ENCODE measurements at regions not wholly inside any gene's neighbourhood (a gene's known extent, or its start where the extent isn't known, plus 50 kb on each side); places are given as distances from the start of the nearest gene placed in this dataset.

DNA sequence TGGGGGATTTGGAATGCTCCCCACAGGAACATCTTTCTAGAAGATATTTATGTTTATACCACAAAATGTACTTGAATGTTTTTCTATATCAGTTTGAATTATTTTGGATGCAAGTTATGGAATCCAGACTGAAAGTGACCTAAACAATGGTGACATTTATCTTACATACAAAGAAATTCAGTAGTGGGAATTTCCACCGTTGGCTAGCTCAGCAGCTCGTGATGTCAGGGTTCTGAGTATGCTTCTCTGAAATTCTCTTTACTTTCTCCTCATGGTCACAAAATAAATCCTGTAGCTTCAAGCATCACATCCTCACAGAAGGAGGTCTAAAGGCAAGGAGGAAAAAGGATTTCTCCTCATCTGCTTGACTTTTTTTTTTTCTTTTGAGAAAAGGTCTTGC is 105.3 kb downstream of the AKAIN1 start:
- Histone ChIP-seq H3K4me1 (ENCODE audit: control insufficient read depth, insufficient read depth, low read length) (peaks cover 6% of the 10 kb centered on the region; the same call in 1 of the 2 replicates), H3K9ac (ENCODE audit: low read length) (no peak overlapping the region), H3K27me3 (ENCODE audit: control insufficient read depth, insufficient read depth, low read length) (no peaks in the 10 kb centered on the region), H3K4me3 (ENCODE audit: low read depth, low read length) (no peak overlapping the region), H3K36me3 (ENCODE audit: control insufficient read depth, insufficient read depth, low read length) (no peaks in the 10 kb centered on the region), H3K27ac (ENCODE audit: low read depth, low read length) (no peak overlapping the region), H3K9me3 (ENCODE audit: control insufficient read depth, insufficient read depth, low read depth, low read length) (0 out of 2 replicates have a peak, but pooled peaks cover 2% of the 10 kb centered on the region)

- no peaks in the 10 kb centered on the region for H3K4me1 ChIP-seq (ENCODE audit: control insufficient read depth, insufficient read depth, low read length)
- H3K27ac ChIP-seq (ENCODE audit: low read depth, low read length): no peak overlapping the region
- no peaks in the 10 kb centered on the region for H3K27me3 ChIP-seq (ENCODE audit: control insufficient read depth, insufficient read depth, low read length)
- H3K9me3 ChIP-seq (ENCODE audit: control insufficient read depth, insufficient read depth, low read depth, low read length): no peaks in the 10 kb centered on the region
- no peak overlapping the region for H3K4me3 ChIP-seq (ENCODE audit: low read depth, low read length)
- no peak overlapping the region for H3K9ac ChIP-seq (ENCODE audit: low read length)
- H3K36me3 ChIP-seq (ENCODE audit: control insufficient read depth, insufficient read depth, low read length): no peaks in the 10 kb centered on the region
Measured at GRCh38 chr18:5075297-5075696, 121.8 kb downstream of the AKAIN1 start.

DNA sequence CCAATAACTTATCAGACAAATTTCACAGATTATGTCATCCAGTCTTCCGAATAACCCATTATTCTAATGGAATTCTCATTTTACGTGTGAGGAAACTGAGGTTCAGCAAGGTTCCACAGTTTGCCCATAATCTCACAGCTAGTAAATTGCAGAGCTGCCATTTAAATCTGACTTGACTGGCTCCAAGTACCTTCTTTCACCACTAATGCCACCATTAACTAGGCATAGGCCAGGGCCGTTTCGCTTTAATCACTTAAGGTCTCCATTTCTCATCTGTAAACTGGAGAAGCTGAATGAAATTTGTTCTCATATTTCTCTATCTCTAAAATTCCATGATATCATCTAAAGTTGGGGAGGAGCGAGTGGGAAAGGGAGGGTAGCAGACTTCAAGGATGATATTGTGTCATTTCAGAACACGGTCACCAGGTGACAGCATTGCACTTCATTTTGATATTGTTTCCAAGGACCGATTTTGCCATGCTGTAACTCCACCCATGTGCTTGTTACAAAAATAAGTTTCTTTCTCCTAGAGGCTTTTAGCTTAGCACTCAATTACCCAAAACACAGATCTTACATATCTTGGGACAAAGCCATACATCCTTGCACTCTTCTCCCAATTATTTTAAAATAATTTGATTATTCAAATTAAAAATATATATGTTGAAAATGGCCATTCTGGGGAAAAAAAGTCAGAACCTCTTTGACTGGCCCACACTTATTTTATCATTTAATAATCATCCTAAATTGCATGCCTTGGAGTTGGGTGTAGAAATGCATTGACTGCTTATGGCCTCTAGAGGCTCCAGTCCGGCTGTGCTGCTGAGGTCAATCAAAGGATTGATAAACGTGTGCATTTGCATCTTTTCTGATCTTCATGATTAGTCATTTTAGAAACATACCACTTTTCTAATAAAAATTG is 123.8 kb downstream of the AKAIN1 start:
- Histone ChIP-seq H3K9me3 (ENCODE audit: control insufficient read depth, insufficient read depth, low read depth, low read length) (no peaks in the 10 kb centered on the region), H3K27me3 (ENCODE audit: control insufficient read depth, insufficient read depth, low read length) (no peaks in the 10 kb centered on the region), H3K4me1 (ENCODE audit: control insufficient read depth, insufficient read depth, low read length) (no peaks in the 10 kb centered on the region), H3K27ac (ENCODE audit: low read depth, low read length) (no peak overlapping the region), H3K36me3 (ENCODE audit: control insufficient read depth, insufficient read depth, low read length) (no peaks in the 10 kb centered on the region), H3K9ac (ENCODE audit: low read length) (no peak overlapping the region), H3K4me3 (ENCODE audit: low read depth, low read length) (no peak overlapping the region)

GRCh38 chr18:5068851-5069250 is 128.2 kb downstream of the AKAIN1 start:
- no peak overlapping the region for H3K4me3 ChIP-seq (ENCODE audit: low read depth, low read length)
- no peak overlapping the region for H3K9ac ChIP-seq (ENCODE audit: low read length)
- no peaks in the 10 kb centered on the region for H3K36me3 ChIP-seq (ENCODE audit: control insufficient read depth, insufficient read depth, low read length)

DNA sequence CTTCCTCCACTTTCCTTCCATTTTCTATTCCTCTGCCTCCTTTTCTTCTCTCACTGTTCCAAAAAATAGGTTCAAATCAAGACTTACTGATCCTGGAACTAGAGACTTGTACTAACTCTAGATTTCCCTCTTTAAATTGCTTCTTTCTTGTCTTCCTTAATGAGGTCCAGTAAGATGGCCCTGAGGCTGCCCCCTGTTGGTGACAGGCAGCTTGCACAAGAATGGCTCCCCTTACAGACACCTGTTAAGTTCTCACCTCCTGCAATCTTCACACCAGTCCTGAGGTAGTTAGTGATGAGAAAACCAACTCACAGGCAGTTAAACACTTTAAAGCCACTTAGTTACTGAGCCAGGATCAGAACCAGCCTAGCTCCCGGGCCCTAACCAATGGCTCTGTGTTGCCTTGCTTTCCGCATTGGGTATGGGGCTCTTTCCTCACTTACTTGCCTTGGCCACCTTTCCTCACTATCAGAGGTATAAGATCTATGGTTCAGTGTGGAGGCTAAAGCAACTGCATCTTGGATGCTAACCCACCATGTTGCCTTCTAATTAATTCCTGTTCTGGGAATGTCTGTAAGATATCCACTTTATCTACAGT is 130.6 kb downstream of the AKAIN1 start:
- no peak overlapping the region for H3K4me3 ChIP-seq (ENCODE audit: low read depth, low read length)
- no peaks in the 10 kb centered on the region for H3K4me1 ChIP-seq (ENCODE audit: control insufficient read depth, insufficient read depth, low read length)
- no peak overlapping the region for H3K9ac ChIP-seq (ENCODE audit: low read length)
- no peak overlapping the region for H3K27ac ChIP-seq (ENCODE audit: low read depth, low read length)
- no peaks in the 10 kb centered on the region for H3K9me3 ChIP-seq (ENCODE audit: control insufficient read depth, insufficient read depth, low read depth, low read length)
- H3K36me3 ChIP-seq (ENCODE audit: control insufficient read depth, insufficient read depth, low read length): no peaks in the 10 kb centered on the region
- H3K27me3 ChIP-seq (ENCODE audit: control insufficient read depth, insufficient read depth, low read length): no peaks in the 10 kb centered on the region

More at GRCh38 chr18:5068851-5069250, 128.2 kb downstream of the AKAIN1 start:
- no peaks in the 10 kb centered on the region for H3K4me1 ChIP-seq (ENCODE audit: control insufficient read depth, insufficient read depth, low read length)
- no peaks in the 10 kb centered on the region for H3K27me3 ChIP-seq (ENCODE audit: control insufficient read depth, insufficient read depth, low read length)
- no peaks in the 10 kb centered on the region for H3K9me3 ChIP-seq (ENCODE audit: control insufficient read depth, insufficient read depth, low read depth, low read length)
- H3K27ac ChIP-seq (ENCODE audit: low read depth, low read length): no peak overlapping the region

- no peaks in the 10 kb centered on the region for H3K4me1 ChIP-seq (ENCODE audit: control insufficient read depth, insufficient read depth, low read length)
- H3K27ac ChIP-seq (ENCODE audit: low read depth, low read length): no peak overlapping the region
- H3K36me3 ChIP-seq (ENCODE audit: control insufficient read depth, insufficient read depth, low read length): no peaks in the 10 kb centered on the region
- no peak overlapping the region for H3K4me3 ChIP-seq (ENCODE audit: low read depth, low read length)
- H3K9ac ChIP-seq (ENCODE audit: low read length): no peak overlapping the region
- H3K27me3 ChIP-seq (ENCODE audit: control insufficient read depth, insufficient read depth, low read length): no peaks in the 10 kb centered on the region
- no peaks in the 10 kb centered on the region for H3K9me3 ChIP-seq (ENCODE audit: control insufficient read depth, insufficient read depth, low read depth, low read length)
Measured at GRCh38 chr18:5065615-5066014, 131.4 kb downstream of the AKAIN1 start.

DNA sequence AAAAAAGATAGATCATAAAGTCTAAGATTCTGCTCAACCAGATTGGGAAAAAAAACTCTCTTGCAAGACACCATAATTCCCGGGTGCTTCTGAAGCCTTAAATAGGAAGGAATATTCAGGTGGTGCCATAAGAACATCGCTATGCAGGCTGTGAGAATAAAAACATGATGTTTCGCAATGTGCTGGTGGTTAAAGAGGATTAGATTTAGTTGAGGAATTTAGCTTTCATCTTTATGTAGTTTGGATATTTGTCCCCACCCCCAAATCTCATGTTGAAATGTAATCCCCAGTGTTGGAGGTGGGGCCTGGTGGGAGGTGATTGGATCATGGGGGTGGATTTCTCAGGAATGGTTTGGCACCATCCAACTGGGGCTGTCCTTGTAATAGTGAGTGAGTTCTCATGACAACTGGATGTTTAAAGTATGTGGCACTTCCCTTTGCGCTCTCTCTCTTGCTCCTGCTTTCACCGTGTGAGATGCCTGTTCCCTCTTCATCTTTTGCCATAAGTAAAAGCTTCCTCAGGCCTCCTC is 132.2 kb downstream of the AKAIN1 start:
- Histone ChIP-seq H3K4me1 (ENCODE audit: control insufficient read depth, insufficient read depth, low read length) (no peaks in the 10 kb centered on the region), H3K36me3 (ENCODE audit: control insufficient read depth, insufficient read depth, low read length) (no peaks in the 10 kb centered on the region), H3K4me3 (ENCODE audit: low read depth, low read length) (no peak overlapping the region), H3K9me3 (ENCODE audit: control insufficient read depth, insufficient read depth, low read depth, low read length) (no peaks in the 10 kb centered on the region), H3K9ac (ENCODE audit: low read length) (no peak overlapping the region), H3K27me3 (ENCODE audit: control insufficient read depth, insufficient read depth, low read length) (no peaks in the 10 kb centered on the region), H3K27ac (ENCODE audit: low read depth, low read length) (no peak overlapping the region)

GRCh38 chr18:5061785-5062184 is 135.3 kb downstream of the AKAIN1 start:
- Histone ChIP-seq H3K4me1 (ENCODE audit: control insufficient read depth, insufficient read depth, low read length) (0 out of 2 replicates have a peak, but pooled peaks cover 4% of the 10 kb centered on the region), H3K9ac (ENCODE audit: low read length) (no peak overlapping the region), H3K4me3 (ENCODE audit: low read depth, low read length) (no peak overlapping the region), H3K27me3 (ENCODE audit: control insufficient read depth, insufficient read depth, low read length) (no peaks in the 10 kb centered on the region), H3K36me3 (ENCODE audit: control insufficient read depth, insufficient read depth, low read length) (no peaks in the 10 kb centered on the region), H3K27ac (ENCODE audit: low read depth, low read length) (no peak overlapping the region), H3K9me3 (ENCODE audit: control insufficient read depth, insufficient read depth, low read depth, low read length) (no peaks in the 10 kb centered on the region)

DNA sequence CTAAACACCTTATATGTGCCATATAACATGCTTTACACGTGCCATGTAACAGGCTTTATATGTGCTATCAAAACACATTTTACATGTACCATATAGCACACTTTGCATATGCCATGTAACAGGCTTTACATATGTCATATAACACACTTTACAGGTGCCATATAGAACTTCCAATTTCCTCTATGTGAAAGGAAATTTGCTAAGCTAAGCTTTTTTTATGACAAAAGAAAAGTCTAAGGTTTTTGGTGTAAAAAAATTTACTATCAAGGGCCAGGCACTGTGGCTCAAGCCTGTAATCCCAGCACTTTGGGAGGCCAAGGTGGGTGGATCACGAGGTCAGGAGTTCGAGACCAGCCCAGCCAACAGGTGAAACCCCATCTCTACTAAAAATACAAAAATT is 136.5 kb downstream of the AKAIN1 start:
- no peak overlapping the region for H3K9ac ChIP-seq (ENCODE audit: low read length)
- no peak overlapping the region for H3K4me3 ChIP-seq (ENCODE audit: low read depth, low read length)
- H3K9me3 ChIP-seq (ENCODE audit: control insufficient read depth, insufficient read depth, low read depth, low read length): no peaks in the 10 kb centered on the region
- H3K27ac ChIP-seq (ENCODE audit: low read depth, low read length): no peak overlapping the region
- no peaks in the 10 kb centered on the region for H3K36me3 ChIP-seq (ENCODE audit: control insufficient read depth, insufficient read depth, low read length)
- 0 out of 2 replicates have a peak, but pooled peaks cover 4% of the 10 kb centered on the region for H3K4me1 ChIP-seq (ENCODE audit: control insufficient read depth, insufficient read depth, low read length)
- no peaks in the 10 kb centered on the region for H3K27me3 ChIP-seq (ENCODE audit: control insufficient read depth, insufficient read depth, low read length)

DNA sequence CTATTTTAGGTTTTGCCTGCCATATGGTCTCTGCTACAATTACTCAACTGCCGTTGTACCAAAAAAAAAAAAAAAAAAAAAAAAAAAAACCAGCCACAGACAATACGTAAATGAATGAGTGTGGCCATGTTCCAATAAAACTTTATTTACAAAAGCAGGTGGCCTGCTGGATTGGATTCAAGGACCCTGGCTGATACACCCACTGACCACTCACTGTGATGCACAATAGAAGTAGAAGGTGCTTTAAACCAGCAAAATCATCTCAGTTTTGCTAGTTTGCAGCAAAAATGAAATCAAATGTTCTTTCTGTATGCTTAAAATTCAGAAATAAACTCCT is 137.4 kb downstream of the AKAIN1 start:
- no peak overlapping the region for H3K4me3 ChIP-seq (ENCODE audit: low read depth, low read length)
- no peaks in the 10 kb centered on the region for H3K9me3 ChIP-seq (ENCODE audit: control insufficient read depth, insufficient read depth, low read depth, low read length)
- no peaks in the 10 kb centered on the region for H3K36me3 ChIP-seq (ENCODE audit: control insufficient read depth, insufficient read depth, low read length)
- no peak overlapping the region for H3K27ac ChIP-seq (ENCODE audit: low read depth, low read length)
- H3K4me1 ChIP-seq (ENCODE audit: control insufficient read depth, insufficient read depth, low read length): 0 out of 2 replicates have a peak, but pooled peaks cover 4% of the 10 kb centered on the region
- H3K9ac ChIP-seq (ENCODE audit: low read length): no peak overlapping the region
- H3K27me3 ChIP-seq (ENCODE audit: control insufficient read depth, insufficient read depth, low read length): no peaks in the 10 kb centered on the region
